ENCODE measurements at regions not wholly inside any gene's neighbourhood (a gene's known extent, or its start where the extent isn't known, plus 50 kb on each side); places are given as distances from the start of the nearest gene placed in this dataset.
"Not testable (repeated sequence)": the region's sequence is repeated elsewhere in the genome, so short reads cannot be mapped to it uniquely, and the experiment has no call there.

- no peak overlapping the region for H3K4me2 ChIP-seq
- no peaks in the 10 kb centered on the region for H3K36me3 ChIP-seq (ENCODE audit: low read depth)
- H3K27ac ChIP-seq, result no peak overlapping the region
- H2AFZ ChIP-seq, result no peak overlapping the region
- no peaks in the 10 kb centered on the region for H3K4me1 ChIP-seq (replicated peaks; ENCODE audit: insufficient read depth)
- no peak overlapping the region for H3K4me3 ChIP-seq
- intact Hi-C loops (cut with micrococcal nuclease; ENCODE audit: unreplicated experiment), result no loop called here
- H3K27me3 ChIP-seq (ENCODE audit: insufficient read depth, low read depth), result peaks cover 19% of the 10 kb centered on the region; the same call in 1 of the 2 replicates
- no peaks in the 10 kb centered on the region for H3K9me2 ChIP-seq (ENCODE audit: insufficient read depth)
- no peaks in the 10 kb centered on the region for H3K9me3 ChIP-seq (ENCODE audit: insufficient read depth, low read depth)
- no peaks in the 10 kb centered on the region for H3K79me2 ChIP-seq (ENCODE audit: low read depth)
- BruUV-seq (replicated peaks), result no TSS peak
- no peaks in the 10 kb centered on the region for H3F3A ChIP-seq (ENCODE audit: insufficient read depth, low read depth)
- ChIA-PET POLR2A (ENCODE audit: unreplicated experiment) (no interaction called here), CTCF (no interaction called here)
- no peak for DNase-seq
- no peaks in the 10 kb centered on the region for H4K20me1 ChIP-seq (ENCODE audit: insufficient read depth)
- TF ChIP-seq EZH2 (IDR thresholded peaks at IDR 0.05; ENCODE audit: low read depth) (no peak), CTCF (conservative IDR thresholded peaks at IDR 0.05) (no peak)
Observed at GRCh38 chr21:32876426-32876825, 104.9 kb upstream of the PAXBP1 start.

- H2AFZ ChIP-seq; H3K4me1 ChIP-seq (replicated peaks; ENCODE audit: insufficient read depth); H3K4me2 ChIP-seq; H3K9me3 ChIP-seq (ENCODE audit: insufficient read depth, low read depth); H3K9me2 ChIP-seq (ENCODE audit: insufficient read depth); H4K20me1 ChIP-seq (ENCODE audit: insufficient read depth); H3K27ac ChIP-seq; DNase-seq; CTCF ChIA-PET; POLR2A ChIA-PET (ENCODE audit: unreplicated experiment); intact Hi-C loops (cut with micrococcal nuclease; ENCODE audit: unreplicated experiment); H3F3A ChIP-seq (ENCODE audit: insufficient read depth, low read depth); H3K4me3 ChIP-seq; H3K36me3 ChIP-seq (ENCODE audit: low read depth); H3K79me2 ChIP-seq (ENCODE audit: low read depth); BruUV-seq (replicated peaks): not testable (repeated sequence)
- peaks cover 32% of the 10 kb centered on the region for H3K27me3 ChIP-seq (ENCODE audit: insufficient read depth, low read depth)
Observed at GRCh38 chr21:32877888-32878287, 106.3 kb upstream of the PAXBP1 start.

GRCh38 chr21:32878661-32879060 lies 107.1 kb upstream of the PAXBP1 start:
- no peak overlapping the region for H3K27ac ChIP-seq
- intact Hi-C loops (cut with micrococcal nuclease; ENCODE audit: unreplicated experiment), result no loop called here
- no peaks in the 10 kb centered on the region for H3K9me2 ChIP-seq (ENCODE audit: insufficient read depth)
- H3K27me3 ChIP-seq (ENCODE audit: insufficient read depth, low read depth), result peaks cover 35% of the 10 kb centered on the region
- ChIA-PET POLR2A (ENCODE audit: unreplicated experiment) (no interaction called here), CTCF (no interaction called here)
- H2AFZ ChIP-seq, result no peak overlapping the region
- H3K4me2 ChIP-seq, result no peak overlapping the region
- BruUV-seq (replicated peaks), result no TSS peak
- TF ChIP-seq CTCF (conservative IDR thresholded peaks at IDR 0.05) (no peak), EZH2 (IDR thresholded peaks at IDR 0.05; ENCODE audit: low read depth) (no peak)
- no peaks in the 10 kb centered on the region for H4K20me1 ChIP-seq (ENCODE audit: insufficient read depth)
- DNase-seq, result no peak
- no peaks in the 10 kb centered on the region for H3K4me1 ChIP-seq (replicated peaks; ENCODE audit: insufficient read depth)
- no peaks in the 10 kb centered on the region for H3K79me2 ChIP-seq (ENCODE audit: low read depth)
- H3K4me3 ChIP-seq, result no peak overlapping the region
- H3F3A ChIP-seq (ENCODE audit: insufficient read depth, low read depth), result no peaks in the 10 kb centered on the region
- H3K36me3 ChIP-seq (ENCODE audit: low read depth), result no peaks in the 10 kb centered on the region
- no peaks in the 10 kb centered on the region for H3K9me3 ChIP-seq (ENCODE audit: insufficient read depth, low read depth)

- no TSS peak for BruUV-seq (replicated peaks)
- Histone ChIP-seq H4K20me1 (ENCODE audit: insufficient read depth) (no peaks in the 10 kb centered on the region), H3F3A (ENCODE audit: insufficient read depth, low read depth) (no peaks in the 10 kb centered on the region), H3K27ac (no peak overlapping the region), H3K4me2 (no peak overlapping the region), H3K4me3 (no peak overlapping the region), H3K9me3 (ENCODE audit: insufficient read depth, low read depth) (no peaks in the 10 kb centered on the region), H3K79me2 (ENCODE audit: low read depth) (no peaks in the 10 kb centered on the region), H3K9me2 (ENCODE audit: insufficient read depth) (no peaks in the 10 kb centered on the region), H3K4me1 (replicated peaks; ENCODE audit: insufficient read depth) (no peaks in the 10 kb centered on the region), H3K36me3 (ENCODE audit: low read depth) (no peaks in the 10 kb centered on the region), H2AFZ (no peak overlapping the region), H3K27me3 (ENCODE audit: insufficient read depth, low read depth) (peaks cover 47% of the 10 kb centered on the region)
- no peak for DNase-seq
- TF ChIP-seq EZH2 (IDR thresholded peaks at IDR 0.05; ENCODE audit: low read depth) (no peak), CTCF (conservative IDR thresholded peaks at IDR 0.05) (no peak)
- ChIA-PET POLR2A (ENCODE audit: unreplicated experiment) (no interaction called here), CTCF (no interaction called here)
- intact Hi-C loops (cut with micrococcal nuclease; ENCODE audit: unreplicated experiment), result no loop called here
Observed at GRCh38 chr21:32881458-32881857, 109.9 kb upstream of the PAXBP1 start.
